Prostate gland (tissue), 2 donors: ENCODE measurements at regions not wholly inside any gene's neighbourhood (a gene's known extent, or its start where the extent isn't known, plus 50 kb on each side); places are given as distances from the start of the nearest gene placed in this dataset.
"Not testable (repeated sequence)": the region's sequence is repeated elsewhere in the genome, so short reads cannot be mapped to it uniquely, and the experiment has no call there.

Source experiments
- DNase-seq: peaks from one replicate; pipeline ENCODE4 v3.0.0-alpha.2; 2019; ENCODE audit warnings: low spot score
- H3K27ac ChIP-seq, 2 donors: fragments of 200-600 bp; sonication (generic); 2 replicates each; pipeline ENCODE4 v1.5.1; 2017 to 2019
- H3K27me3 ChIP-seq: fragments of 200-600 bp; sonication (generic); replicated peaks from 2 replicates; pipeline ENCODE4 v1.5.1; 2019; ENCODE audit not compliant: insufficient read depth
- H3K36me3 ChIP-seq, 2 donors: fragments of 200-600 bp; sonication (generic); 1 replicate in 1 of 2; 2 replicates in 1 of 2; pipeline versions ENCODE4 v1.5.1 to v1.8.1; 2017 to 2019
- H3K4me1 ChIP-seq: fragments of 200-600 bp; sonication (generic); replicated peaks from 2 replicates; pipeline ENCODE4 v1.5.1; 2019
- H3K4me3 ChIP-seq, 2 donors: fragments of 200-600 bp; sonication (generic); 2 replicates each; pipeline ENCODE4 v1.5.1; 2017 to 2019
- H3K9me3 ChIP-seq: fragments of 200-600 bp; sonication (generic); 2 replicates; pipeline ENCODE4 v1.5.1; 2017
- POLR2A ChIP-seq: fragments of 450-650 bp; IDR thresholded peaks from one replicate; pipeline ENCODE4 v1.6.1; 2016; ENCODE audit warnings: antibody characterized with exemption, mild to moderate bottlenecking
- POLR2AphosphoS5 ChIP-seq: sonication (generic); formaldehyde crosslinking; IDR thresholded peaks from one replicate; pipeline ENCODE4 v1.6.1; 2017; ENCODE audit warnings: antibody characterized with exemption
- WGBS: methylation state at CpG from one replicate; pipeline ENCODE4 v1.1.5; 2018; 5-methylcytosine and 5-hydroxymethylcytosine counted together
- intact Hi-C: fragments of 100-400 bp; cut with DNase I; formaldehyde crosslinking; loops from one replicate; pipeline ENCODE4 v1.14.2; 2022
- TF ChIP-seq, protein P1 (sequence below), 4 experiments: fragments of 200-600 bp in 2 of 4; fragments of 450-650 bp in 2 of 4; sonication (generic) in 2 of 4; IDR thresholded peaks; 1 replicate in 3 of 4; 2 replicates in 1 of 4; pipeline ENCODE4 v1.5.1; 2016 to 2019; ENCODE audit warnings: antibody characterized with exemption in 4 of 4, mild to moderate bottlenecking in 2 of 4, moderate library complexity in 2 of 4

DNA sequence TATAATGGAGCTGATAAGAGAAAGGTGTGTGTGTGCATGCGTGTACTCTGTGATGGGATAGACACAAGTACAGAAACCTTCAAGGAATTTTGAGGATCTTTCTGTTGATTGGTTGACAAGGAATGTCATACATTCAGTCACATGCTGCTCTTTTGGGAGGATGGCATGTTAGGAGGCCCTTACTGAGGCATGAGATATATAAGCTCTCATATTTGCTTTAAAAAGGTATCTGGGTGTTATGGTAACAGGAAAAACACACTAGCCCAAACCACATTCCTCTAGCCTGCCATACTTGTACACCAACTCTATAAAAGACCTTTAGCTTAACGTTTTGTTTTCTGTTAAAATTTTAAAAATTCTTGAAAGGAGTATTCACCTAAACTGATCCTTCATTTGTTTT, 72.5 kb upstream of the EGFR start:
- no peaks in the 10 kb centered on the region for H3K27me3 ChIP-seq
- WGBS: 61% methylated on average over 2 of the region's 2 CpGs
- H3K9me3 ChIP-seq: no peaks in the 10 kb centered on the region
- H3K27ac ChIP-seq: peak overlapping the region; percentile 37 to 63
- TF ChIP-seq POLR2AphosphoS5: no peak
- no peak for DNase-seq
- intact Hi-C loops: no loop called here
- H3K36me3 ChIP-seq: no peaks in the 10 kb centered on the region
- H3K4me3 ChIP-seq: no peak overlapping the region
- no peaks in the 10 kb centered on the region for H3K4me1 ChIP-seq

DNA sequence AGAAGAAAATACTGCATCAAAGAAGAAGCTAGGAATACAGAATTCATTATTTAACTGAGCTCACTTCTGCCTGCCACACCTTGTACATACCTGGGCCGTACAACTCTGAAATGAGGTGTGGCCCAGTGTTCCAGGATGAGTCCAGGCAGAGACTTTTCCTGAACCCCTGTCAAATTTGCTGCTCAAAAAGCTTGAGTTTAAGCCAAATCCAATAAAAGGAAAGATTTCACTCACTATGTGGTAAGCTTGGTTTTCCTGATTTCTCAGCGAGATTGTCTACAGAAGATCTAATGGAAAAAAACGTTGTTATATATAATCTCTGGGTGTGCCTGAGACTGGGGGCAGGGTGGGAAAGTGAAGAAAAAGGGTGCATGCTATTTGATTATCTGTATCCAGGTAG, 72.1 kb upstream of the EGFR start:
- peak overlapping the region in 1 of 2 donors; percentile 43 for H3K27ac ChIP-seq
- no peaks in the 10 kb centered on the region for H3K4me1 ChIP-seq
- H3K4me3 ChIP-seq: no peak overlapping the region
- 27% methylated on average over 3 of the region's 3 CpGs for WGBS
- no peaks in the 10 kb centered on the region for H3K36me3 ChIP-seq
- intact Hi-C loops: no loop called here
- TF ChIP-seq POLR2A: no peak
- TF ChIP-seq, protein P1, sequence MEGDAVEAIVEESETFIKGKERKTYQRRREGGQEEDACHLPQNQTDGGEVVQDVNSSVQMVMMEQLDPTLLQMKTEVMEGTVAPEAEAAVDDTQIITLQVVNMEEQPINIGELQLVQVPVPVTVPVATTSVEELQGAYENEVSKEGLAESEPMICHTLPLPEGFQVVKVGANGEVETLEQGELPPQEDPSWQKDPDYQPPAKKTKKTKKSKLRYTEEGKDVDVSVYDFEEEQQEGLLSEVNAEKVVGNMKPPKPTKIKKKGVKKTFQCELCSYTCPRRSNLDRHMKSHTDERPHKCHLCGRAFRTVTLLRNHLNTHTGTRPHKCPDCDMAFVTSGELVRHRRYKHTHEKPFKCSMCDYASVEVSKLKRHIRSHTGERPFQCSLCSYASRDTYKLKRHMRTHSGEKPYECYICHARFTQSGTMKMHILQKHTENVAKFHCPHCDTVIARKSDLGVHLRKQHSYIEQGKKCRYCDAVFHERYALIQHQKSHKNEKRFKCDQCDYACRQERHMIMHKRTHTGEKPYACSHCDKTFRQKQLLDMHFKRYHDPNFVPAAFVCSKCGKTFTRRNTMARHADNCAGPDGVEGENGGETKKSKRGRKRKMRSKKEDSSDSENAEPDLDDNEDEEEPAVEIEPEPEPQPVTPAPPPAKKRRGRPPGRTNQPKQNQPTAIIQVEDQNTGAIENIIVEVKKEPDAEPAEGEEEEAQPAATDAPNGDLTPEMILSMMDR (IDR thresholded peaks at IDR 0.05): no peak
- peak; percentile 80 for TF ChIP-seq POLR2AphosphoS5
- no peaks in the 10 kb centered on the region for H3K9me3 ChIP-seq
- DNase-seq: peak; percentile 71
- H3K27me3 ChIP-seq: no peaks in the 10 kb centered on the region

DNA sequence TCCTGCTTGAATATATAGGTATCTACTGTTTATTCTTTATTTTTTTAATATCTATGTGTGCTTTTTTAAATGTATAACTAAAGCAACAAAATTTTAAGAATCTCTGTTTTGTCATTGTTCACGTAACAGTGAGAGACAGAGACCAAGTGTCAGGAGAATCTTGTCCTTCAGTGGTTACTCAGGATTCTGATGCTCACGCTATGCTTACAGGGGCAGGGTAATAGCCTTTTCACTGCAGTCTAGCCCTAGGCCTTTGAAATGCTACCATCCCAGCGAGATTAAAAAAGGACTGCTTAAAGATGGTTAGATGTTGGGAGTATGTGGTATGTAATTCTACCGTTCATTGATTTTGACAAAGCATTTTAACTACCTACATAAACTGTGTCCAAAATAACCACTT, 71.6 kb upstream of the EGFR start:
- no peak for DNase-seq
- peak overlapping the region in 1 of 2 donors; percentile 43 for H3K27ac ChIP-seq
- H3K36me3 ChIP-seq: no peaks in the 10 kb centered on the region
- no peaks in the 10 kb centered on the region for H3K27me3 ChIP-seq
- H3K9me3 ChIP-seq: no peaks in the 10 kb centered on the region
- no peak overlapping the region for H3K4me3 ChIP-seq
- 53% methylated on average over 4 of the region's 4 CpGs for WGBS
- H3K4me1 ChIP-seq: no peaks in the 10 kb centered on the region
- intact Hi-C loops: no loop called here
- no peak for TF ChIP-seq POLR2A
- TF ChIP-seq, protein P1 (IDR thresholded peaks at IDR 0.05): no peak
- TF ChIP-seq POLR2AphosphoS5: no peak

DNA sequence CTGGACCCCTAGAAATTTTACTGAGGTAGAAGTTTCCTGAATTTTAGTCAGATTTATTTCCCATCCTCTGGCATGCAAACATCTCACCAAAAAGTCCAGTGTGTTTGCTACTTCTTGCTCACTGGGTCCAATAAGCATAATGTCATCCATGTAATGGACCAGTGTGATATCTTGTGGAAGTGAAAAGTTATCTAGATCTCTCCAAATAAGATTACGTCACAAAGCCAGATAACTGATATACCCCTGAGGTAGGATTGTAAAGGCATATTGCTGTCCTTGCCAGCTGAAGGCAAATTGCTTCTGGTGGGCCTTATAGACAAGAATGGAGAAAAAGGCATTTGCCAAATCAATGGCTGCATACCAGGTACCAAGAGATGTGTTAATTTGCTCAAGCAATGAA, 69.3 kb upstream of the EGFR start:
- H3K4me3 ChIP-seq, DNase-seq, H3K36me3 ChIP-seq, H3K9me3 ChIP-seq, H3K27ac ChIP-seq, intact Hi-C loops, H3K4me1 ChIP-seq, H3K27me3 ChIP-seq: not testable (repeated sequence)
- 92% methylated on average over 1 of the region's 1 CpG for WGBS

DNA sequence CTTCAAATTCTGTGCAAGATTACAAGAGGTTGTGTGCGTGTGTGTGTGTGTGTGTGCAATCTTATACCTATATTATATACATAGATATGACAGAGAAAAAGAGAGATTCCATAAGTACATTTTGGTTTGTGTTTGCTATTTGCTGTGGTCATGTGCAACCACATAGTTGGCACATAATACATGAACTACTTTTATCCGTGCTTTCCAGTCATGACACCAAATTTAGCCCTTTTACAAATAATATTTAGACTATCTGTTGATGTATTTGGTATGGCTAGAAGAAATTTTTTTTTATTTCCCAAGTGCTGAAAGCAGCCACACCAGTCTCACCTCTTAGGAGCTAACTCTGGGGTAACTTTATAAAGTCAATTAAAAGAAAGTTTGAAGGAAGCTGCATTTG, 63.5 kb upstream of the EGFR start:
- WGBS: 79% methylated on average over 2 of the region's 2 CpGs
- TF ChIP-seq POLR2AphosphoS5: no peak
- TF ChIP-seq POLR2A: no peak
- TF ChIP-seq, protein P1 (IDR thresholded peaks at IDR 0.05): no peak

DNA sequence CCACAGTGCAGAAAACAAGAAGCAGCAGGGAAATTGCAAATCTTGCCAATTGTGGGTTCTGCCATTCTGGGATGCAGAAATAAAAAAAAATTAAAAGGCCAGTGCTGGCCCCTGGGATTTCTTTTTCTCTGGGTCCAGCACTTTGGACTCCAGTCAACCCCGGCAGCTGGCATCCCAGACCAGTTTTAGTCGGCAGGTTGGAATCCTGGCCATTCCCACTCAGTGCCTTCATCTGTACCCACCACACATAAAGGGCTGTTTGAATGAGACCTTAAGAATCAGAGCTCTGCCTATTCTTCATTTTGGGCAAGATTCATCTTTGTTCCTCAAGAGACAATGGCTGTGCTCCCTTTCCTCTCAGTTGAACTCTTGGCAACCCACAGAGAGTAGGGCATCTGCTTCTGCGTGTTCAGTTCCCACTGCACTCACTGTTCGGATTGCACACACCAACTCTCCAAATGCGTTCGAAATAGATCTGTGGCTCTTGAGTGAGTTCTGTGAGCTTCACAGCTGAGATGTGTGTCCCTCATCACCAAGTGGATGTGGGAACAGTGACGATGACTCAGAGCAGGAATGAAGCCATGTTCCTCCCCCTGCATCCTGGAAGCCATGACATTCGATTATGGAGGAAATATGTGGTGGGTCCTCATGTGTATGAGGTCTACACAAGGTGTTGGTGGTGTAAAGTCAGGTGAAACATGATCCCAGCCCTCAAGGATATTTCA, 63.0 kb upstream of the EGFR start:
- H3K27ac ChIP-seq: no peak overlapping the region
- H3K4me3 ChIP-seq: no peak overlapping the region
- TF ChIP-seq POLR2AphosphoS5: no peak
- TF ChIP-seq POLR2A: no peak
- TF ChIP-seq, protein P1 (IDR thresholded peaks at IDR 0.05): no peak
- intact Hi-C loops: no loop called here
- H3K4me1 ChIP-seq: no peaks in the 10 kb centered on the region
- no peaks in the 10 kb centered on the region for H3K36me3 ChIP-seq
- 89% methylated on average over 8 of the region's 8 CpGs for WGBS
- no peaks in the 10 kb centered on the region for H3K27me3 ChIP-seq
- no peak for DNase-seq
- no peaks in the 10 kb centered on the region for H3K9me3 ChIP-seq

More for the DNA sequence above, 63.5 kb upstream of the EGFR start:
- Histone ChIP-seq H3K9me3 (no peaks in the 10 kb centered on the region), H3K36me3 (no peaks in the 10 kb centered on the region), H3K27ac (no peak overlapping the region), H3K27me3 (no peaks in the 10 kb centered on the region), H3K4me1 (no peaks in the 10 kb centered on the region), H3K4me3 (no peak overlapping the region)
- intact Hi-C loops: no loop called here
- no peak for DNase-seq
